ENCODE measurements at regions not wholly inside any gene's neighbourhood (a gene's known extent, or its start where the extent isn't known, plus 50 kb on each side); places are given as distances from the start of the nearest gene placed in this dataset.

- no peak for DNase-seq (ENCODE audit: low spot score in 2 of 2)
- 33 to 49% methylated on average over 1 of the region's 1 CpG for WGBS, 2 donors
- no peak overlapping the region for H3K4me3 ChIP-seq (ENCODE audit: low read depth, poor library complexity, severe bottlenecking)
- intact Hi-C loops (cut with DNase I; ENCODE audit: low total_unique reads) = no loop called here
- TF ChIP-seq CTCF (IDR thresholded peaks at IDR 0.05) = no peak
- TF ChIP-seq POLR2A (IDR thresholded peaks at IDR 0.05) = no peak
Measured at GRCh38 chr3:81406318-81406717, 355.1 kb downstream of the GBE1 start.

DNA sequence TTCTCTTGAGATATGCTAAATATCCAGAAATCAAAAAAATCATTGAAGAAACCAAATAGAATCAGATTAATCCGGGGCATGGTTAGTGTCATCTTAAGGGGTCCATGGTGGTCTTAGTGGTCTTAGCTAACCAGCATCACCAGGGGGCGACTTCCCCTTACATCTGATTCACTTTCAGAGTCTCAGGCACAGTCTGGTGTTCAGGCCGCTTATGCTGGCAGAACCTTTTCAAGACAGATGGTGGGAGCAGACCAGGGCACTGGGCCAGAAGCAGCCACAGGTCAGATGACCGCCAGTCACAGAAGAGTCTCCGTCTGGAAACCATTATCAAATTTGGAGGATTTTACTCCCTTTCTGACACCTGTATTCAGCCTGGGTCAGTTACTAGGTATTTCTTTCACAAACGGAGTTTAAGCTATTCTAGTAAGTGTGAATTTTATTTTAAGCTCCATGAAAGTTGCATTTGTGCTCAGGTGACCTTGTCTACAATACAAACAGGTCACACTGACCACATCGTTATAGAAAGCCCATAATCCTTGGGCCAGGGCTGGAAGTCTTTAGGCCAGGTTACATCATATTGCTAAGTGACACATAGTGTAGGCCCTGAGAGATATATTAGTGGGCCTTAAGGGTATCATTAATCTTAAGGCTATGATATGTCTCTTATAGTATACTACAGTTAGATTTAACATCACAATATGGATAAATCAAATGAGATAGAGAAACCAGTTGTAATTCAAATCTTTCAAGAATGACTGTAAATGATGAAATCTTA lies 365.5 kb downstream of the GBE1 start:
- no peak overlapping the region for H3K4me3 ChIP-seq (ENCODE audit: low read depth, poor library complexity, severe bottlenecking)
- intact Hi-C loops (cut with DNase I; ENCODE audit: low total_unique reads) = no loop called here
- TF ChIP-seq POLR2A (IDR thresholded peaks at IDR 0.05) = no peak
- TF ChIP-seq CTCF (IDR thresholded peaks at IDR 0.05) = no peak
- DNase-seq (ENCODE audit: low spot score in 2 of 2) = no peak
- 61 to 73% methylated on average over 7 of the region's 7 CpGs for WGBS, 2 donors

DNA sequence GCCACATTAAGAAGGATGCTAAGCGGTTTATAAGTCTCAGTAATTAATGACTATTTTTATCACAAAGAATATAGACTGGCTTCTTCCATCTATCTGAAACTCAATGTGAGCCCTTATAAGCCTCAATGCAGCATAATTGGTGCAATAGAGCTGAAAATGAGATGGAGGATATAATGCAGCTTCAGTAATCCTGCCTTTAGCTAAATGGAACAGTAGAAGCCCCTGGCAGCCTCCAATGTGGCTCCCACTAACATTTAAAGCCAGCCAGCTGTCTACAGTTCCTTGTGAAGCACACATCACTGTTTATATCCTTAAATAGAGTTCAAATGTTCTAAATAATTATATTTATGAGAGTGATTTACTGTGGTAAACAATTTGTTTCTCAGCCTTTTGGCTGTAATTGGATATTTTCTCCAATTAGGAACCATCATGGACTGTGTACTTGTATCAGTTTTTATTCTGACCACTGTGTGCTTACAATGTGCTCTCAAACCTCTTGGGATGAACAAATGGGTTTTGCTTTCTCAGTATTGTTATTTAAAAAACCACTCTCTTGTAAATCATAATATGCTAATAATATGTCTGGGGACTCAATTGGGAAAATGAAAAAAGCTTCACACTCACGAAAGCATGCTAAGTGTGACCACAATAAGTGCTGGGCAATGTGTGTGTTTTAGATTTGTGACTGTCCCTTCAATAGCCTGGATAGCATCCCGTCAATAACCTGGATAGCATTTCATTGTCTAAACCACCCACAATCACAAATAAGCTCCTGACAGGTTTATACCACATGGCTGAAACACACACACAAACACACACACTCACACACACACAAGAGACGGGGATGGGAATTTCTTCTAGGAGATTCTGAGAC lies 366.6 kb downstream of the GBE1 start:
- intact Hi-C loops (cut with DNase I; ENCODE audit: low total_unique reads) = no loop called here
- no peak overlapping the region for H3K4me3 ChIP-seq (ENCODE audit: low read depth, poor library complexity, severe bottlenecking)
- 73 to 80% methylated on average over 4 of the region's 4 CpGs for WGBS, 2 donors
- DNase-seq (ENCODE audit: low spot score in 2 of 2) = no peak
- no peak for TF ChIP-seq CTCF (IDR thresholded peaks at IDR 0.05)

DNA sequence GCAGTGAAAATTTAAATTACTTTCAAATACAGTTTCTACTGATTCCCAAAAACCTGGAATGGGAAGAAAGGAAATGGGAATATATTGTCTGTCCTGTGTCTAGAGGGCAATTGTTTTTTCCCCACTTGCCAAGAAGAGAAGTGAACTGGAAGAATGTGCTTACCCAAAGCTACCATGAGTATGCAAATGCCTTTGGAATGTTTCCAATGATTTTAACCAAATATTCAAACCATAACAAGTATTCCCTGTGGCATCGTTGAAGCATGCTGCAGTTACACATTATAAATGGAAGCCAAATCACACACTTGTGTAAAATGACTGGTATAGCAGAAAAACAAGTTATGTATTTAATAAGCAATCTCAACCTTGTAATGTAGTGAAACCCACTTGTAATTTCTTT lies 368.2 kb downstream of the GBE1 start:
- TF ChIP-seq POLR2A (IDR thresholded peaks at IDR 0.05) (no peak), CTCF (IDR thresholded peaks at IDR 0.05) (no peak)
- no peak for DNase-seq (ENCODE audit: low spot score in 2 of 2)
- intact Hi-C loops (cut with DNase I; ENCODE audit: low total_unique reads) = no loop called here
- 39 to 41% methylated on average over 1 of the region's 1 CpG for WGBS, 2 donors
- H3K4me3 ChIP-seq (ENCODE audit: low read depth, poor library complexity, severe bottlenecking) = no peak overlapping the region

- intact Hi-C loops (cut with DNase I; ENCODE audit: low total_unique reads) = no loop called here
- no peak overlapping the region for H3K4me3 ChIP-seq (ENCODE audit: low read depth, poor library complexity, severe bottlenecking)
- DNase-seq (ENCODE audit: low spot score in 2 of 2) = no peak
- TF ChIP-seq CTCF (IDR thresholded peaks at IDR 0.05) (no peak), POLR2A (IDR thresholded peaks at IDR 0.05) (no peak)
Measured at GRCh38 chr3:81390796-81391195, 370.6 kb downstream of the GBE1 start.
